ENCODE measurements at regions not wholly inside any gene's neighbourhood (a gene's known extent, or its start where the extent isn't known, plus 50 kb on each side); places are given as distances from the start of the nearest gene placed in this dataset.
A peak's percentile ranks its signal among the peaks of the same experiment; 100 is the strongest.

- no peaks in the 10 kb centered on the region for H3K9me3 ChIP-seq (ENCODE audit: control insufficient read depth, low read depth, low read length)
- no peaks in the 10 kb centered on the region for H3K36me3 ChIP-seq (ENCODE audit: control insufficient read depth, low read depth, low read length)
- no peak overlapping the region for H3K4me3 ChIP-seq (ENCODE audit: low read length)
- H3K4me1 ChIP-seq (ENCODE audit: control insufficient read depth, low read depth, low read length): no peaks in the 10 kb centered on the region
- H3K27ac ChIP-seq (ENCODE audit: low read length): no peak overlapping the region
- no peak overlapping the region for H3K9ac ChIP-seq (ENCODE audit: low read length)
- no peaks in the 10 kb centered on the region for H3K27me3 ChIP-seq (ENCODE audit: control insufficient read depth, insufficient read depth, low read length)
These were observed 50.6 kb upstream of the L3MBTL4 start for GRCh38 chr18:6465281-6465680.

GRCh38 chr18:6476190-6476589 lies 61.5 kb upstream of the L3MBTL4 start:
- H3K4me3 ChIP-seq (ENCODE audit: low read length): no peak overlapping the region
- no peak overlapping the region for H3K9ac ChIP-seq (ENCODE audit: low read length)
- H3K4me1 ChIP-seq (ENCODE audit: control insufficient read depth, low read depth, low read length): no peaks in the 10 kb centered on the region
- no peaks in the 10 kb centered on the region for H3K27me3 ChIP-seq (ENCODE audit: control insufficient read depth, insufficient read depth, low read length)
- no peak overlapping the region for H3K27ac ChIP-seq (ENCODE audit: low read length)
- H3K36me3 ChIP-seq (ENCODE audit: control insufficient read depth, low read depth, low read length): no peaks in the 10 kb centered on the region
- H3K9me3 ChIP-seq (ENCODE audit: control insufficient read depth, low read depth, low read length): no peaks in the 10 kb centered on the region

DNA sequence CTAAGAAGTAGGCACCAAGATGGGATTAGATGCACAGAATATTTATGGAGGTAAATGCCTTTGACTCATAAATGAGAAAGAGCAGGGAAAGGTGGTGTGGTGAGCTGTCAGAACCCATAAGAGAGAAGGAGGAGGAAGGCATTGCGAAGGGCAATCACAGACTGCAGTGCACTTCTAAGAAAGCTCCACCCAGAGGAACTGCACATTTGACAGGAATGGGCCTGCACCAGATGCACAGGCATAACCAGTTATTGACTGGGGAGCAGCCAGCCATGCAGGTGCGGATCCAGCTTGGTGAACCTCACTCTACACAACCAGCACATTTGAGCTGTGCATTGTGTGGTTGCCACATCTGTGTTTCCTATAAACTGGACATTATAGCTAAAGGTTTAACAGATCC lies 62.2 kb upstream of the L3MBTL4 start:
- Histone ChIP-seq H3K4me1 (ENCODE audit: control insufficient read depth, low read depth, low read length) (no peaks in the 10 kb centered on the region), H3K4me3 (ENCODE audit: low read length) (no peak overlapping the region), H3K9ac (ENCODE audit: low read length) (no peak overlapping the region), H3K27ac (ENCODE audit: low read length) (no peak overlapping the region), H3K36me3 (ENCODE audit: control insufficient read depth, low read depth, low read length) (no peaks in the 10 kb centered on the region), H3K9me3 (ENCODE audit: control insufficient read depth, low read depth, low read length) (no peaks in the 10 kb centered on the region), H3K27me3 (ENCODE audit: control insufficient read depth, insufficient read depth, low read length) (no peaks in the 10 kb centered on the region)

GRCh38 chr18:6478121-6478520 lies 63.4 kb upstream of the L3MBTL4 start:
- Histone ChIP-seq H3K9ac (ENCODE audit: low read length) (no peak overlapping the region), H3K9me3 (ENCODE audit: control insufficient read depth, low read depth, low read length) (no peaks in the 10 kb centered on the region), H3K27me3 (ENCODE audit: control insufficient read depth, insufficient read depth, low read length) (no peaks in the 10 kb centered on the region), H3K4me1 (ENCODE audit: control insufficient read depth, low read depth, low read length) (peaks cover 7% of the 10 kb centered on the region), H3K4me3 (ENCODE audit: low read length) (no peak overlapping the region), H3K27ac (ENCODE audit: low read length) (no peak overlapping the region), H3K36me3 (ENCODE audit: control insufficient read depth, low read depth, low read length) (no peaks in the 10 kb centered on the region)

DNA sequence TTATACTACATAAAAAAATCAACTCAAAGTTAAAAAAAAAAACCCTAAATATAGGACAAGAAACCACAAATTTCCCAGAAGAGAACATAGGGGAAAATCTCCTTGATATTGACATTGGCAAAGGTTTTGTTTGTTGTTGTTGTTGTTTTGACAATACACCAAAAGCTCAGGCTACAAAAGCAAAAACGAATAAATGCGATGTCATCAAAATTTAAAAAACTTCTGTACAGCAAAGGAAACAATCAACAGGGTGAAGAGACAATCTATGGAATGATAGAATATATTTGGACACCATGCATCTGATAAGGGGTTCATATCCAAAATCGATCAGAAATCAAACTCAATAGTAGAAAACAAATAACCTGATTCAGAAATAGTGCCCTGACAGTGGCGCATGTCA lies 65.0 kb upstream of the L3MBTL4 start:
- Histone ChIP-seq H3K4me1 (ENCODE audit: control insufficient read depth, low read depth, low read length) (peaks cover 7% of the 10 kb centered on the region), H3K27ac (ENCODE audit: low read length) (no peak overlapping the region), H3K9ac (ENCODE audit: low read length) (no peak overlapping the region), H3K4me3 (ENCODE audit: low read length) (no peak overlapping the region), H3K27me3 (ENCODE audit: control insufficient read depth, insufficient read depth, low read length) (no peaks in the 10 kb centered on the region), H3K9me3 (ENCODE audit: control insufficient read depth, low read depth, low read length) (no peaks in the 10 kb centered on the region), H3K36me3 (ENCODE audit: control insufficient read depth, low read depth, low read length) (no peaks in the 10 kb centered on the region)

DNA sequence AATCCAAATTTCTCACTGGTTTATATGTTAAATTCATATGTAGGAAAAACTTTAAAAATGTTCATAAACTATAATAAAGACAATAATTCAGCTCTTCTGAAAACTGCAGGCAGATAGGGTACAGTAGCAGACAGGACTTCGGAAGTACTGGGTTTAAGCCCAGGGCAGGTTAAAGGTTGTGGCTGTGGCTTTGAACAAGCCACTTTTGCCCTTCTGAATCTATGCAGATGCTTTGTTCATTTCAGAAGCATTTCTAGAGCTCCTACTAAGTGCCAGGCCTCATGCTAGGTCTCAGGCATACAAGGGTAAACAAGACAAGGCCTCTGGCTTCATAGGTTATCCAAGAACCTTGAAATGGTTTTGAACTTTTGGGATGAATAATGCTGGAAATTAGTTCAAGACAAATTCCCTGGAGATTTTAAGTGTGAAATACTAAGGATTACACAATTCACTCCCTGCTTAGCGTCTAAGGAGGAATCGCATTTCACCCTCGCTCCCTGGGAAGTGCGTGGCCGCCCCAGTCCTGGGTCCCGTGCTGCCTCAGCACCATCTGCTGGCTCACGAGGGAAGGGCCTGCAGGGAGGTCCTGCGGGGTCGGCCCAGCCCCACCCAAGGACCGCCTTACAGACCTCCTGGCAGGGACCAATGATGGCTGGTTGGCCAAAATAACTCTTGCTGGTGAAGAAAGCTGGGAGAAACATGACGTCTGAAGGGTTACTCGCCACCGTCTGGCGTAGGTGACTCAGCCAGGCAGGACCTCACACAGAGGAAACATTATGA lies 67.7 kb upstream of the L3MBTL4 start:
- Histone ChIP-seq H3K36me3 (ENCODE audit: control insufficient read depth, low read depth, low read length) (no peaks in the 10 kb centered on the region), H3K9ac (ENCODE audit: low read length) (no peak overlapping the region), H3K4me3 (ENCODE audit: low read length) (no peak overlapping the region)

DNA sequence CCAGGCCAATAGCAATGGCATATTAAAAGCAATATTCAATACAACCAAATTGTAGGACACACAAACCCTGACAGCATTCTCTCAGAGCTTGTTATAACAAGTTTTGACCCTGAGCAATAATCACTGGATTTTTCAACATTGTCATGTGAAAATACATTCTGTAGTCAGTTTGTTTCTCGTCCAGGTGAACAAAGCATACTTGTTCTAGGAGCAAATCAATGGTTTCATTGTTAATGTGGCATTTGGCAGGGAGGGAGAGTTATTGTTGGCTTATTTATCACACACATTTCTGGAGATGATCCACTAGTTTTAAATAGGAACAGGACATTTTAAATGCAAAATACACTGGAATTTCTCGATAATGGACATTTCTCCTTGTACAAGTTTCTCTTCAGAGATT lies 69.9 kb upstream of the L3MBTL4 start:
- no peaks in the 10 kb centered on the region for H3K27me3 ChIP-seq (ENCODE audit: control insufficient read depth, insufficient read depth, low read length)
- no peaks in the 10 kb centered on the region for H3K9me3 ChIP-seq (ENCODE audit: control insufficient read depth, low read depth, low read length)
- H3K36me3 ChIP-seq (ENCODE audit: control insufficient read depth, low read depth, low read length): no peaks in the 10 kb centered on the region
- H3K27ac ChIP-seq (ENCODE audit: low read length): no peak overlapping the region
- peaks cover 38% of the 10 kb centered on the region for H3K4me1 ChIP-seq (ENCODE audit: control insufficient read depth, low read depth, low read length)
- no peak overlapping the region for H3K9ac ChIP-seq (ENCODE audit: low read length)
- no peak overlapping the region for H3K4me3 ChIP-seq (ENCODE audit: low read length)

More for the DNA sequence above, 67.7 kb upstream of the L3MBTL4 start:
- Histone ChIP-seq H3K4me1 (ENCODE audit: control insufficient read depth, low read depth, low read length) (peaks cover 20% of the 10 kb centered on the region), H3K27me3 (ENCODE audit: control insufficient read depth, insufficient read depth, low read length) (no peaks in the 10 kb centered on the region), H3K9me3 (ENCODE audit: control insufficient read depth, low read depth, low read length) (no peaks in the 10 kb centered on the region), H3K27ac (ENCODE audit: low read length) (no peak overlapping the region)

DNA sequence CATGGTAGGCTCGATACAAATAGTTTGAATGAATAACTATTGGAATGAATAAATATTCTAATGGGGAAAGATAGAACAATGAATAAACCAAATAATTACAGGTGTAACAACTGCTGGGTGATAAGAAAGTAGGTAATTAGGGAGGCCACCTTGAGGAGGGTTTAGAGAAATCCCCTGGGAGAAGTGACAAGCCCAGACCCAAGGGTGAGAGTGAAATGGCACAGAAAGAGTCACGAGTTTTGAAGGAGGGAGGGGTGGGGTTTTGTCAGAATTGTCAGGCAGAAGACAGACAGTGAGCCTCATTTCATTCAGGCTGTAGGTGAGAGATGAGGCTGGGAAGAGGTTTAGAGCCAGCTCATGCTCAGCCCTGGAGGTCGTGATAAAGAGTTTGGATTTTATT lies 71.6 kb upstream of the L3MBTL4 start:
- H3K9ac ChIP-seq (ENCODE audit: low read length): no peak overlapping the region
- no peaks in the 10 kb centered on the region for H3K9me3 ChIP-seq (ENCODE audit: control insufficient read depth, low read depth, low read length)
- H3K27me3 ChIP-seq (ENCODE audit: control insufficient read depth, insufficient read depth, low read length): no peaks in the 10 kb centered on the region
- H3K4me1 ChIP-seq (ENCODE audit: control insufficient read depth, low read depth, low read length): peaks cover 38% of the 10 kb centered on the region
- no peaks in the 10 kb centered on the region for H3K36me3 ChIP-seq (ENCODE audit: control insufficient read depth, low read depth, low read length)
- no peak overlapping the region for H3K27ac ChIP-seq (ENCODE audit: low read length)
- H3K4me3 ChIP-seq (ENCODE audit: low read length): no peak overlapping the region

GRCh38 chr18:6486764-6487426 lies 72.2 kb upstream of the L3MBTL4 start:
- Histone ChIP-seq H3K4me3 (ENCODE audit: low read length) (peak overlapping the region; percentile 26), H3K27me3 (ENCODE audit: control insufficient read depth, insufficient read depth, low read length) (no peaks in the 10 kb centered on the region), H3K9ac (ENCODE audit: low read length) (no peak overlapping the region), H3K27ac (ENCODE audit: low read length) (no peak overlapping the region), H3K9me3 (ENCODE audit: control insufficient read depth, low read depth, low read length) (no peaks in the 10 kb centered on the region), H3K4me1 (ENCODE audit: control insufficient read depth, low read depth, low read length) (peaks cover 38% of the 10 kb centered on the region), H3K36me3 (ENCODE audit: control insufficient read depth, low read depth, low read length) (no peaks in the 10 kb centered on the region)

GRCh38 chr18:6487968-6488367 lies 73.3 kb upstream of the L3MBTL4 start:
- no peak overlapping the region for H3K27ac ChIP-seq (ENCODE audit: low read length)
- H3K27me3 ChIP-seq (ENCODE audit: control insufficient read depth, insufficient read depth, low read length): no peaks in the 10 kb centered on the region
- no peaks in the 10 kb centered on the region for H3K9me3 ChIP-seq (ENCODE audit: control insufficient read depth, low read depth, low read length)
- peak overlapping the region; percentile 26 for H3K4me3 ChIP-seq (ENCODE audit: low read length)
- H3K9ac ChIP-seq (ENCODE audit: low read length): no peak overlapping the region
- H3K4me1 ChIP-seq (ENCODE audit: control insufficient read depth, low read depth, low read length): peaks cover 31% of the 10 kb centered on the region
- no peaks in the 10 kb centered on the region for H3K36me3 ChIP-seq (ENCODE audit: control insufficient read depth, low read depth, low read length)

DNA sequence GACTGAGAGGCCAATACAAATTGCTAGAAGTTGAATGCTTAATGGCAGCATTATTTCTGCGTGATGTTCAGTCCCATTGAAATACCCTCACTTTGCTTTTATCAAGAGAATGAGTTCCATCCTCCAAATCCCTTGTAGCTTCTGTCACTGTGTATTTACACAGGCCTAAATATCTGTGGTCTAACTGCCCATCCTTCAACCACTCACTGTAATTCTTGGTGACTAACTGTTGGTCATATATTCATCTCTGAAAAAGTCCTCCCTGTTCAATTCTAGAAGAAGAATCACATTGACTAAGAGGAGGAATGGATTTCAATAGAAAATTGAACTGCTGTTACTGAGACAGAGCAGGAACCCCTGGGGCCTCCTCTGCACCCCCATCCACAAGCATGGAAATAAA lies 74.2 kb upstream of the L3MBTL4 start:
- H3K4me3 ChIP-seq (ENCODE audit: low read length): no peak overlapping the region
- H3K27ac ChIP-seq (ENCODE audit: low read length): no peak overlapping the region
- H3K9me3 ChIP-seq (ENCODE audit: control insufficient read depth, low read depth, low read length): no peaks in the 10 kb centered on the region
- H3K27me3 ChIP-seq (ENCODE audit: control insufficient read depth, insufficient read depth, low read length): no peaks in the 10 kb centered on the region
- H3K4me1 ChIP-seq (ENCODE audit: control insufficient read depth, low read depth, low read length): peaks cover 31% of the 10 kb centered on the region
- H3K36me3 ChIP-seq (ENCODE audit: control insufficient read depth, low read depth, low read length): no peaks in the 10 kb centered on the region
- no peak overlapping the region for H3K9ac ChIP-seq (ENCODE audit: low read length)

GRCh38 chr18:6489977-6490376 lies 75.3 kb upstream of the L3MBTL4 start:
- no peak overlapping the region for H3K4me3 ChIP-seq (ENCODE audit: low read length)
- no peaks in the 10 kb centered on the region for H3K27me3 ChIP-seq (ENCODE audit: control insufficient read depth, insufficient read depth, low read length)
- H3K27ac ChIP-seq (ENCODE audit: low read length): no peak overlapping the region
- H3K4me1 ChIP-seq (ENCODE audit: control insufficient read depth, low read depth, low read length): peaks cover 31% of the 10 kb centered on the region
- no peaks in the 10 kb centered on the region for H3K9me3 ChIP-seq (ENCODE audit: control insufficient read depth, low read depth, low read length)
- H3K9ac ChIP-seq (ENCODE audit: low read length): no peak overlapping the region
- H3K36me3 ChIP-seq (ENCODE audit: control insufficient read depth, low read depth, low read length): no peaks in the 10 kb centered on the region
